HG03469 (cell line): ENCODE measurements at regions not wholly inside any gene's neighbourhood (a gene's known extent, or its start where the extent isn't known, plus 50 kb on each side); places are given as distances from the start of the nearest gene placed in this dataset.
"Not testable (repeated sequence)": the region's sequence is repeated elsewhere in the genome, so short reads cannot be mapped to it uniquely, and the experiment has no call there.

Experiments used
- ATAC-seq: cut with Tn5 transposase; IDR thresholded peaks from one replicate; pipeline ENCODE4 v1.9.1; 2021; ENCODE audit warnings: mild to moderate bottlenecking, moderate library complexity, moderate number of reproducible peaks; ENCODE audit not compliant: unreplicated experiment

DNA sequence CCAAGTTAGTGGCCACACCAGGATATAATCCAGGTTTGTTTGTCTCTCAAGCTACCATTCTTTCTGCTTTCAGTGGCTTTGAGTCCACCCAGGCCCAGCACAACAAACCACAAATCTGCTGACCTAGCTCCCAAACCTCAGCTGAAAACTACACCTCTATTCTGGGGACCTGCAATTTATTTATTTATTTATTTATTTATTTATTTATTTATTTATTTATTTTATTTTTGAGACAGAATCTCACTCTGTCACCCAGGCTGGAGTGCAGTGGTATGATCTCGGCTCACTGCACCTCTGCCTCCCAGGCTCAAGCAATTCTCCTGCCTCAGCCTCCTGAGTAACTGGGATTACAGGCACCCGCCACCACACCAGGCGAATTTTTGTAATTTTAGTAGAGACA, 229.9 kb upstream of the BTG1 start:
- not testable (repeated sequence) for ATAC-seq

DNA sequence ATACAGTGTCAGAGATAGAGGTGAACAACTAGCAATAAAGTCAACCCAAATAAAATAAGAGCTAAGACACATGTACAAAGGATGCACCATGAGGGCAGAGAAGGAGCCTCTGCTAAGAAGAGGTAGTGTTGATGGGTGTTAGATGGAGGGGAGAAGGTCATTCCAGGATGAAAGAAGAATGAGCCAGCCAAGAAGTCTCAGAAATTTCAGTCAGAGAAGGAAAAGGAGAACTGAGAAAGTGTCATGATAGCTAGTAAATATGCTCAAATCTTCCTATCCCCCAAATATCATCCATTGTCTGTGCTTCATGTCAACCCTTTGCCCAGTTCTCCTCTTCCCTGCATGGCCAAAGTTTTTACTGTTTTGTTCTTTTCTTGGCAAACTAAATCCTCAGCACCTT, 225.2 kb upstream of the BTG1 start:
- ATAC-seq, result peak; percentile 50

DNA sequence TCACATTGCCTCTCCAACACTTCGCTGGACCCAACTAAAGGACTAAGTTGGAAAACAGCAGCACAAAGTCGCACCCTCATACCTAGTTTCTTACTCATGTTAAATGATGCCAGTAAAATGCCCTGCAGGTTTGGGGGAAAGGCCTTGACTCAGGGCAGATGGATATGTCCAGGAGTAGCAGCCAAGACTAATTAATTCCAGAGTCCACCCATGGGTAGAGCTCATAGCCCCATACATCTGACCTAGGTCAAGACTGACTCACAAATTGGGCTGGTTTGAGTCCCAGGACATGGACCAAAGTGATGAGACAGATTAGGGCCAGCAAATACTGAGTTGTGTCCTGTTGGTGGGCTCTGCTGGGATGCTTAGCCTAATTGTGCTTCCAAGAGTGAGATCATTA, 224.0 kb upstream of the BTG1 start:
- ATAC-seq, result no peak

DNA sequence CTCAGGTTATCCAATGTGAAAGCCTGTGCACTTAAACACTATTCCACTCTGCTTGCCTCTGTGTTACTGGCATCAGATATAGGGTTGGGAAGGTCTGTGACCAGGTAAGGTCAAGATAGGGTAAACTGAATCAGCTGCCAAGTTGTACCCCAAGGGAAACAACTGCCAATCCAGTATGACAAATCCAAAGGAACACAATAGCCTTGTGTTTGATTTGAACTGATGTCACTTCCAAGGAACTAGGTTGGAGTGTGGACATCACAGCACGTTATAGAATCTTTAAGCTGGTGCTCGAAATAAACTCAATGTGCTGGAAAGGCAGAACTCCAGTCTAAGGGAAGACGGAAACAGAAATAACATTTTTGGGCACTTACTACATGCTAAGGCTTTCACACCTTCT, 223.4 kb upstream of the BTG1 start:
- no peak for ATAC-seq

DNA sequence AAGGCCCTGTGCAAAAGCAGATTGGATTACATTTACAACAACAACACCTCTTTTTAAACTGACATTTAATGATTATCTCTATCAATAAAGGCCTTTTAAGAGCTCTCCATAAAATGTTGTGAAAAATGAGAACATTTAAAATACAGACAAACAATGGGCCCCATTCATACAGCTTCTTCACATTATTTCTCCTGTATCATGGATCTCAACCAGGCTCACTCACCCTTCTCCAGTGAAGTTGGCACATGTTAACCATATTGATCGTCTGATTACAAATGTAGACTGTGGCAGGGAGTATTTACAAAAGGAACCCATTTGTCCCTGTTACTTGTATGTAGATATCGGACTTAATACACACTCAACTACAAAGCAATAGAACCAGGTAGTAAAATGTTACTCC, 220.2 kb upstream of the BTG1 start:
- ATAC-seq, result no peak

DNA sequence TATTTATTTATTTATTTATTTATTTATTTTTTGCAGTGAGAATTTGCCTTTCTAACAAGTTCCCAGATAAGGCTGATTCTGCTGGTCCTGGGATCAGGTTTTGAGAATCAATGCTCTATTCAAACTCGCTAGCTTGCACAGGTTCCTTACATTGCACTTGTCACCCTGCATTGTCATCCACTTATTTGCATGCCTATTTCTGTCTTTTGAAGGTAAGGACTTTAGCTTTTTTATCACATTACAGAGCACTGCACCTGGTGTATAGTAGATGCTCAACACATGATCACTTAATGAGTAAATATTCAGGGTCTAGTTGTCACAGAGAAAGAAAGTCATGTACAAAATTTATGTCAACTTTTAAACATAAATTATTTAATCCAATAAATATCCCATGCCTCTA, 219.7 kb upstream of the BTG1 start:
- peak; percentile 32 for ATAC-seq

DNA sequence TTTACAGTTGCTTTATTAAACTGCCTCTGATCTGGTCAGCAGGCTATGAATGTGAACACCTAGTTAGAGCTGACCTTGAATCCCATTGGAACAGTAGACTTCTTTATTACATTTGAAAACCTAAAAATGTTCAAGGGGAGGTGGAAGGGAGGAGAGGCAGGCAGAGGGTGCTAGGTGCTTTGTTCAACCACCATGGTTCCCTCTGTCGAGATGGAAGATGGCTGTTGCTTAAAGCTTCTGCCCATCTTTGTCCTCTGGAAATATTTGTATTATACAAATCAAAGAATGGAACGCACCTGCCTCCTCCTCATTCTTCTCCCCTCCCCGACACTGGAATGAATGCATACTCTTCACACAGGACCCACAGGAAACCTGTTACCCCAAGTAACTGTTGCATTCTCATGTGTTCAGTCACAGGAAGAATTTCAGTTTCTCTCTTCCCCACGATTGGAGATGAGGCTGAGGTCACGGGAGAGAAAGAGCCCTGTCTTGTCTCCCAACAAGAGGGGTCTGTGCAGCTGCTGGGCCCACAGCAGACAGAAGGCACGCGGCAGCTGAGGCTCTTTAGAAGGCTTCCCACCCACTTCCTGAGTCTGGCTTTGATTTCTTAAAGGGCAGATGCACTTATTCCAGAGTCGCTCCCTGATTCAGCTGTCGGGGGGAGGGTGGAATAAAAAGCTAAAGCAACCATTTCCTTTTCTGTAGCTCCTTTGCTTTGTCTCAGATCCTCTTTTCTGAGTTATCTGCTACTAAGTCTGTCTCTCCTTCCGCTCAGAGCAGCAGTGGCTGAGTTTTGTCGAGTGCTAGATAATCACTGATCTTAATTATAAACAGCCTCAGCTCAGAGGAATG, 217.9 kb upstream of the BTG1 start:
- ATAC-seq, result peak; percentile 43

DNA sequence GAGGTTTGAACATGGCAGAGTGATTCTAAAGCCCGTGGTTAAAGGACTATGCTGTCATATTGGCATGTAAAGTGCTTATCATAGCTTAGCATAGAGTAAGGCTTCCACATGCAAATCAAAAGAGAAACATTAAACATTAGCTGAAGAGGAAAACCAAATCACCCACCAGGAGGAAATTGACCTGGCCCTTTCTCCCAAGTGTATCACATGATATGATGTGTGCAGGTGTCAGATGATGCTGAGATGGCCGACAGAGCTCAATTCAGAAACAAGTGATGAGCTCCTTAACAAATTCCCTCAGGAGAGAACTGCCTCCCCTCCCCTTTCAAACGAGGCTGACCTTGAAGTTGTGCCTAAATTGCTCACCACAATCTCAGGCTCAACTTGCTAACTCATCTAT, 217.1 kb upstream of the BTG1 start:
- peak; percentile 30 for ATAC-seq

DNA sequence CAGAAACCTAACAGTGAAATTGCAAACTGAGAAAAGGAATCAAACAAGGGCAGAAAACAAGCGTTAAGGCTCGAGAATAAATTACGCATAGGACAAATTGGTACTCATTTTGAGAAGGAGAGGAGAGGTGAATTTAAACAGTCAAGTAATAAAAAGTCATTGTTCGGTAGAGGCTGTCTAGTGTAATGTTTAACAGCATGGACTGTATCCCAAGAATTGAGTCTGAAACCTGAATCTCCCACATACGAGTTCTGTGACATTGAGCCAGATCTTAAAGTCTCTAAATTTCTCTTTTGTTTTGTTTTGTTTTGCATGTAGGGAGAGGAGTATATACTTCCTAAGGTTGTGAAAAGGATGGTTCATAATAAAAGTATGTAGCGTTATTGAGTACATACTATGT, 216.5 kb upstream of the BTG1 start:
- no peak for ATAC-seq

DNA sequence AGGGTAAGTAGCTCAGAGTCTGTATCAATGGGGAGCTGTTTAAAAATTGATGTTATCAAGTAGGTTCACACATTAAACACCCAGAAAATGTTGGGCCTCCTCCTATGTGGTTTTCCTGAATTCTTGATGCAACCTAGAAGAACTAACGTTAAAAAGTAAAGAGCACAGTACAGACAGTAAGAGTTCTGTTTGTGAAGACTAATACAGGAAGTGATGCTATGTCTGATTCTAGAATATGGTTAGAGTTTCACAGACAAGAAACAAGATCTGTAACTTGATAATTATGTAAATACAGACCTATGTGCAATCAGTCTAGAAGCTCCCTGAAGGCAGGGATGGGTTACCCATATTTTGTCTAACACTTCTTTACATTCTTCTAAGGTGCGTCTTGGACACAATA, 214.9 kb upstream of the BTG1 start:
- no peak for ATAC-seq

DNA sequence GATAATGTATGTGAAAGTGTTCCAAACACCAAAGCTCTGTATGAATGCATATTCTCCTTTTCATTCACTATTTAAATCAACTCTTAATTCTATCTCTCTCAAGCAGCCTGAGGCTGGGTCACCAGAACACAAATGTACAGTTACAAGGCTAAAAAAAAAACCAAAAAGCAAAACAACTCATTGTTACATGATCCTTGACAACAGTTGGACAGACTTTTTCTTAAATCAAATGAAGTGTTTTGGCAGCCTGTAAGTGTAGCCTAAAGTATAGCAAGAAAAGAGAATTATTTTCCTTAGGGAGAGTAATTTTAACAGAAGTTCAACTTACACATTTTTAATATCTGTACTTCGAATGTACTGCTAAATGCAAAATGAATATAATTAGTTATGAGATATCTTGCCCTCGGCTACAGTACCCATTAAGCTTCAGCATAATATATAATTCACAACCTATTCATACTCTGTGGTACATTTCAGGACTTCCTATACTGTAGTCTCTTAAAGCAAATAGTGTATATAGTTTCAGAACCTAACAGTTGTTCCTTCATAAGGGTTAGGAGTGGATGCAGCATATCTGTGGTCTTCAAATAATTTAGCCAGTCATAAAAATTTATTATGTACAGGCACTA, 214.0 kb upstream of the BTG1 start:
- no peak for ATAC-seq

DNA sequence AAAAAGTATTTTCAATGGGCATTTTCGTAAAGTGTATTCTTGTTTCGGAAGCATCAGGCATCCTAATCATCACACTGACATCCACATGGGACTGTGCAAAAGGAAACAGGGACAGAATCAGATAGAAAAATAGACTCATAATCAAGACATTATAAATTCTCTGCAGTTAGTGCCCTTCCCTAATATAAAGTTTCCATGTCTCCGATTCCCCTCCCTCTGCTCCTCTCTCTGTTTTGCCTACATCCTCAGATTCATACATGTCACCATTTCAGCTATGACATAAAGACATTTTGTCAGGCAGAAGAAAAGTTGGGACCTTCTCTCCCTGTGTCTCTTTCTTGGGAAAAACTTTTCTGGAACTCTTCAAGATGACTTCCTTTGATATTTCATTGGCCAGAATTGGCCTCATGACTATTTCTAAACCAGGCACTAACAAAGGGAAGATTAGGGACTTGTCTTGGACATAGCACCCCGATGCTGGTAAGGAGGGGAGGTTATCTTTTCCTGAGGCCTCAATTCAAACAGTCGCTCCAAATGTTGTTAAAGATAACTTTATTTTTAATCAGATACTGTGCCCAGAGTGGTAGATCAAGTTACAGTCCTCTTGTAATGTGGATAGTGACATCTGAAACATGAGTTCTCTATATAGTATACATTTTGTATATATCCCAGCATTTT, 212.1 kb upstream of the BTG1 start:
- no peak for ATAC-seq

DNA sequence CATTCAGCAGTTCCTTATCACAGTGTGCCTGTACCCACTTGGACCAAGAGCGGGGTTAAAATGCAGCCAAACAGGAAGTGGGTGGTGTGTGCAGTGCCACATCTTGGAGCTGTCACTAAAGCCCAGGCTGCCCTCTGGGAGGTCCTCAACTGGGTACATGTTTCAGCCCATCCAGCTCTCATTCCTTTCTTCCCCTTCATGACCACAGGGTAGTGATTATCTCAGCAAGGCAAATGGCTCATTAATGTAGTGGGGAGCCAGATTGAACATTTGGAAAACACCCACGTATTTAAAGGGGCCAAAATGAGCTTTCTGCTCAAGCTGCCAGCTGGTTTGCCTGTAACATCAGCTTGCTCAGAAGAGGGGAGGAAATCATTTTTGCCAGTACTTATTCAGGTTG, 210.8 kb upstream of the BTG1 start:
- ATAC-seq, result no peak

DNA sequence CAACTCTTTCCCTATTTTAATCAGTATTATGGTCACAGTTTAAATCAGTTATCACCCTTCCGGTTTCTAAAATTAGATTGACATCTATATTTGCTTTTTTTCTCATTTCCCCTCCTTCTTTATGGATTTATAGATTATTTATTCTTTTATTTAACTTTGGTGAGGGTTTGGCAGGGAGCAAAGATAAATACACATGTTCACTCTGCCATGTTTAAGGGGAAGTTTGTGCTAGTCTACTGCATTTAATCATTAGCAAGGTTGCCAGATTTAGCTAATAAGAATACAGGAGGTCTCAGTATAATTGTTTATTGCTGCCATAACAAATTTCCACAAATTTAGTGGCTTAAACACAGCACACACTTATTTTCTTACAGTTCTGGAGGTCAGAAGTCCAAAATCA, 204.0 kb upstream of the BTG1 start:
- ATAC-seq, result no peak

DNA sequence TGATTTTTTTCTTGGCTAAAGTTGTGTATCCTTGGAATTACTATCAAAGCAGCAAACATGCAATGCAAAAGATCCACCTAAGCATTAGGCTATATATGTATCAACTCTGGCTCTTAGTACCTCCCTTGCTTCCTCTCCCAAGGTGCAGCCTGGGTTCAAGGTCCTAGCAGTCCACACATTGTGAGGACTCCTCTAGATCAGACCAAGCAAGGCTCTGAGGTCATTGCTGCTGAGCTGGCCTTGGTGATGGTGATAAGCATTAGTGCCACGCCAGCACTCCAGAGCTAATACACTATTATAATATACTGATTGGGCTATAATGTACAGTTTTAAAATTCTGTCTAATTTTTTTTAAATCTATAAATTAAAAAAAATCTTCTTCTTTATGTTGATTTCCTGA, 196.9 kb upstream of the BTG1 start:
- ATAC-seq, result no peak

DNA sequence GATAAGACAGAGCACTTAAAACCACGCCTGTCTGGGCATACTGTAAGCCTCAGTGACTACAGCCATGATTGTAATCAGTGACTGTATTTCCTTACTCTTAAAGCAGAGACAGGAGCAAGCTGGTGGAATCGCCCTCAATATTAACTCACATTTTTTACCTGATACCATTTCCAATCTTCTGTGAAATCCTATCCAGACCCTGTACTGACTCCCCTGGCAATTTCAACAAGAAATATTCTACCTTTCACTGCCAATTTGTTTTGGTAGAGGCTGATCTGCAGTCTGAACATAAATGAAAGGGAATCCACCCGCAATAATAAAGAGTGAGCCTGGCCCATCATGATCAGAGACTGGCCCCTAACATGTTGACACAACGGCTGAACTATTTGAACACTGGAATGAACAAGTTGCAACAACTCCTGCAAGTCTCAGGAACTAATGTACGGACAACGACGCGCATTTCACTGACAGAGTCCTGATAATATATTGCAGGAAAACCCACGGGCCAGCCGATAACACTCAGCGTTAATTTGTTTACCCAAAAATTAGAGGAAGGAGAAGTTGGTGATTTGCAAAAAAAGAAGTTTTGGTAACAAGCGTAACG, 195.5 kb upstream of the BTG1 start:
- ATAC-seq, result no peak

DNA sequence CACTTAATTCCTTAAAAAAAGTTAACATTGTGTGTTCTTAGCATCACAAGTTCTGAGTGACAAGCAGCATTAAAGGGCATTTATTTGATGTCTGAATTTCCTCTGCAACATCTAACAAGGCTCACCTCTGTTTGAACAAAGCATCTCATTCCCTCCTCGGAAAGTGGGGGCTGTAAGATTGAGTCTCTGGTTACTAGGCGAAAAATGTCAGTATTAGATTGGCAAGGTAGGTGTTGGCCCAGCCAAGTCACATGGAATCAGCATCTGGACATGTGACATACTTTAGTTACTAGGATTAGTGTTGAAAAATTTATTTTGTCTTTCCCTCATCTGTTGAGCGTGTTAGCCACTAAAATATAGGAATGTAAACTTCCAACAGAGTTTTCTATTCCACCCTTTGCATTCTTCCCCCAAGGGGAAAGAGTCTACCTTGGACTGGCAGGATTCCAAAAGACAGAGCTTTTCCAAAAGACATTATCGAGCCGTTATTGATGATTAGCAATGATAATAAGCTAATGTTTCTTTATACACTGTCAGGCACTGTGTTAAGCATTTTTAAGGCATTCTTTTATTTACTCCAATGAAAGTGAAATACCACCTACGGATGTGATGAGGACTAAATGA, 194.9 kb upstream of the BTG1 start:
- no peak for ATAC-seq

DNA sequence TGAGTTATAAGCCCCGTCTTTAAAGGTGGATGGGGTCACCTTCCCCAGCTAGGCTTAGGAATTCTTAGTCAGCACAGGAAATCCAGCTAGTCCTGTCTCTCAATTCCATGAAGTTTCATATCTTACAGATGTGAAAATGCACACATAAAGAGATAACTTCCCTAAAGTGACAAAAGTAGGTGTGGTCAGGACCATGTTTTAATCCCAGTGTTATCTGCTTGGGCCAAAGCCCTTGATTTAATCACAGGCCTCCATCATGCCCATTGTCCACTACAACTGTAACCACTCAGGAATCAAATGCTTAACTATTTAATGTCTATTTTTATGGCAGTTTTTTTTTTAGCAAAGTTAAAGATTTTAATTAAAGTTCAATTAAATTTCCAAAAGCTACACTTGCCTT, 194.4 kb upstream of the BTG1 start:
- ATAC-seq, result no peak

DNA sequence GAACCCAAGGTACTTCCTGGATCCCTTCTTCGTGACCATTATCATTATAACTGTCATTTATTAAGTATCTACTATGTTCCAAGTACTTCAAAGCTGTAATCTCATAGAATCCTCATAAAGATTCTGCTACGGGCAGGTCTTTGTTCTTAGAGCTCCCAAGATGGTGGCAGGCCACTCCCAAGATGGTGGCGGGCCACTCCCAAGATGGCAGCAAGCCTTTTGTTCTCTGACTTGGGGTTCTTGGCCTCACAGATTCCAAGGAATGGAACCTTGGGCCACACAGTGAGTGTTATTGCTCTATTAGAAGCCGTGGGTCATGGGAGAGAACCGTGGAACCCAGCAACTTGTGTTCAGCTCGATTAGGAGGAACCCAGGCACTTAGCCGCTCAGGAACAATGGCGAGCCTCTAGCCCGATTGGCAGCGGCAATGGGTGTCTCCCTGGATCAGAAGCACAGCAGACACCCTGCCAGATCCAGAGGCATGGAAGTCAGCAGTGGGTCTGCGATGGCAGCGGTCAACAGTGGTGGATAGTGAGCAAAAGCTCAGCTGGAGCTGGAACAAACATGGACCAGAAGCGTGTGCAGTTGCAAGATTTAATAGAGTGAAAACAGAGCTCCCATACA, 193.7 kb upstream of the BTG1 start:
- no peak for ATAC-seq

DNA sequence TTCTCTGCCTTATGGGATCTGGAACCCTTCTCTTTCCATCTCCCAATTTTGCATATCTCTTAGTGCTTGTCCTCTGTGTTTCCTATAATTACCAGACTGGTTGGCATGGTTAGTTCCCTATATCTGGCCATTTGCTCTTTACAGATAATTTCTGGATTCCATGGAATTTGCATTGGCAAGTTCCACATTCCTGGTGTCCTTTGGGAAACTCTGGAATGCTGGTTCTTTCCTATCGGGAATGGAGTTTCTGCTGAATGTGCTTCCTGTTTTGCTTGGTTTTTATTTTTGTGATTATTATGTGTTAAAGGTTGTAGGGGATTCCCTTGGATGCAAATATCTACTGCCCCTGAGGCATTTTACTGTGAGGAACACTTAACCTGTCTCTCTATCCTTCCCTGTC, 193.0 kb upstream of the BTG1 start:
- ATAC-seq, result no peak

DNA sequence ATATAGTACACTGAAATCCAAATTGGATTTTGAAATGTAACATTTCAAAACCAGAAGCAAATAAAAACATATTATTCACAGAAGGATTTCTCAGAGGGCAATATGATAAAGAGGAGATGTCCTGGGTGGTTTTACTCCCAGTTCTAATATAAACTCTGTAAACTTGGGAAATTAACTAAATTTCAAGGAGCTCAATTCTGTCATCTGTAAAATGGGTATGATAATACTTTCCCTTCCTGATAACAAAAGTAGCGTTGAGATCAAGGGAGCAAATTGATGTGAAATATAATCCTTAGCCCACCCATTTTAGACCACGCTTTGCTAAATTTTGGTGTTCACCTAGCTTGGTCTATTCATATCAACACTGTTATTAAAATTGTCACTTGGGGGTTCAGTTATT, 192.5 kb upstream of the BTG1 start:
- ATAC-seq, result no peak
